AG09309 (cell line): ENCODE measurements at regions not wholly inside any gene's neighbourhood (a gene's known extent, or its start where the extent isn't known, plus 50 kb on each side); places are given as distances from the start of the nearest gene placed in this dataset.
A peak's percentile ranks its signal among the peaks of the same experiment; 100 is the strongest.

Experiments used
- DNase-seq: peaks from one replicate; pipeline ENCODE4 v3.0.0-alpha.2; 2010; ENCODE audit warnings: low read depth
- H3K4me3 ChIP-seq: 2 replicates; pipeline ENCODE4 v1.5.1; 2011; ENCODE audit warnings: mild to moderate bottlenecking, low read depth, low read length, moderate library complexity; ENCODE audit not compliant: control insufficient read depth
- TF ChIP-seq, protein P1 (sequence below): IDR thresholded peaks from 2 replicates; pipeline ENCODE4 v1.5.1; 2011; ENCODE audit warnings: mild to moderate bottlenecking, low read depth, low read length, inconsistent platforms; ENCODE audit not compliant: insufficient read depth, control insufficient read depth; ENCODE audit errors: missing control alignments

DNA sequence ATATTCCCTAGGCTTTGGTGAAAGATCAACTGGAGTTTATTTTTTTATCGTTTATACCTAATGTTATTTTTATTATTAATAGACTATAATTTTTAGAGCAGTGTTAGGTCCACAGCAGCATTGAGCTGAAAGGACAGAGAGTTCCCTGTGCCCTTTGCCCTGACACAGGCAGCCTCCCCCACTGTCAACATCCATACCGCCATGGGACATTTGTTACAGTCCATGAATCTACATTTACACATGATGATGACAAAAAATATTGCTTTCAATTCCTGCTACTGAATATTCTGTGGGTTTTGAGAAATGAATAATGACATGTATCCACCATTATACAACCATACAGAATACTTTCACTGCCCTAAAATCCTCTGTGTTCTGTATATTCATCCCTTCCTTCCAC is 1297.5 kb upstream of the SORCS1 start:
- no peak overlapping the region for H3K4me3 ChIP-seq
- DNase-seq: no peak
- TF ChIP-seq, protein P1, sequence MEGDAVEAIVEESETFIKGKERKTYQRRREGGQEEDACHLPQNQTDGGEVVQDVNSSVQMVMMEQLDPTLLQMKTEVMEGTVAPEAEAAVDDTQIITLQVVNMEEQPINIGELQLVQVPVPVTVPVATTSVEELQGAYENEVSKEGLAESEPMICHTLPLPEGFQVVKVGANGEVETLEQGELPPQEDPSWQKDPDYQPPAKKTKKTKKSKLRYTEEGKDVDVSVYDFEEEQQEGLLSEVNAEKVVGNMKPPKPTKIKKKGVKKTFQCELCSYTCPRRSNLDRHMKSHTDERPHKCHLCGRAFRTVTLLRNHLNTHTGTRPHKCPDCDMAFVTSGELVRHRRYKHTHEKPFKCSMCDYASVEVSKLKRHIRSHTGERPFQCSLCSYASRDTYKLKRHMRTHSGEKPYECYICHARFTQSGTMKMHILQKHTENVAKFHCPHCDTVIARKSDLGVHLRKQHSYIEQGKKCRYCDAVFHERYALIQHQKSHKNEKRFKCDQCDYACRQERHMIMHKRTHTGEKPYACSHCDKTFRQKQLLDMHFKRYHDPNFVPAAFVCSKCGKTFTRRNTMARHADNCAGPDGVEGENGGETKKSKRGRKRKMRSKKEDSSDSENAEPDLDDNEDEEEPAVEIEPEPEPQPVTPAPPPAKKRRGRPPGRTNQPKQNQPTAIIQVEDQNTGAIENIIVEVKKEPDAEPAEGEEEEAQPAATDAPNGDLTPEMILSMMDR: no peak

DNA sequence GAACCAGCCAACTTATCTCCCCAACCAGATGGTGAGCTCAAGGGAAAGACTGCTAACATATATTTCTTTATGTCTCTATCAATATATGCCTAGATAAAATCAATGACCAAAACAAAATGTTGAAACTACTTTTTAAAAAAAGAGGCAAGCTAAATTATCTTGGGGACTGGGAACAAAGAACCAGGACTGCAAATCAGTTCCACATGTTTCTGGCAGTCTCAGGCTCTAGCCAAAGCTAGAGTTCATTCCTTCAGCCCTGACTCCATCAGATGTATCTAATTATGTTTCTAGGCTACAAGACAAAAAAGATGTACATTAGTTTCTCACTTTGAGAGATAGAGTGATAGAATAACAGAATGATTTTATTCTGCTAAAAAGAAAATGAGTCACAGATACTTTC is 1290.3 kb upstream of the SORCS1 start:
- DNase-seq: peak; percentile 32
- no peak overlapping the region for H3K4me3 ChIP-seq
- TF ChIP-seq, protein P1: no peak

DNA sequence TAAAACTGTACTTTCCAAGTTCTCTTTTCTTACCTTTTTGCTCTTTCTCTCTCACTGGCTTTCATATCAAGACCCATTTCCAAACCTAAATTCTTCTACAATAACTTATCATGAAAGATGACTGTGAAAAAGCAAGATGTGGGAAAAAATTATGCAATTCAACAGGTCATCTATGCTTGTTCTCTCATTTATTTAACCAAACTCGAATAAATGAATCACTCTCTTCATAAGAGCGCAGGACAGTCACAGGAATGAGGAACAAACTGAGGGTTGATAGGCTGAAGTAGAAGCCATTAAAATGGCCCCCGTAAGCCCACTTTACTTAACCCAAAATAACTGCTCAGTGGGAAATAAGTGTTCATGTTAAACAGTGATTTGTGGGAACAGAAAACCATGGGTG is 1289.7 kb upstream of the SORCS1 start:
- H3K4me3 ChIP-seq: no peak overlapping the region
- TF ChIP-seq, protein P1: no peak
- peak; percentile 8 for DNase-seq

DNA sequence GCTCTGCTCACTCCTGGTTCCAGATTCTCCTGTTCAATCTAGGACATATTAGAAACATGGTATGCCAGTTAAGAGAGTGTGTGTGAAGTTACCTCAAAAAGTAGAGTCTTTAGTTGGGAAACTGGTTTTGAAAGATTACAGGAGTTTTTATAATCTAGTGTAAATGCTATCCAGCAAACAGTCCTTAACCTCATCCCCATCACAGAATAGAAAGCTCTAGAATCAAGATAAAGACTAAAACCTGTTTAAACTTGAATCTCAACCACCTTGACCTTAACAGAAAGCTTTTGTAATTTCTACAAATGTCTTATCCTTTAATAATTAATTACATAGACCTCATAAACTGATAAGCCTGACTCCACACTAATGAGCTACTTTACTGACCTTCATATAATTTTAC is 1288.7 kb upstream of the SORCS1 start:
- no peak for DNase-seq

DNA sequence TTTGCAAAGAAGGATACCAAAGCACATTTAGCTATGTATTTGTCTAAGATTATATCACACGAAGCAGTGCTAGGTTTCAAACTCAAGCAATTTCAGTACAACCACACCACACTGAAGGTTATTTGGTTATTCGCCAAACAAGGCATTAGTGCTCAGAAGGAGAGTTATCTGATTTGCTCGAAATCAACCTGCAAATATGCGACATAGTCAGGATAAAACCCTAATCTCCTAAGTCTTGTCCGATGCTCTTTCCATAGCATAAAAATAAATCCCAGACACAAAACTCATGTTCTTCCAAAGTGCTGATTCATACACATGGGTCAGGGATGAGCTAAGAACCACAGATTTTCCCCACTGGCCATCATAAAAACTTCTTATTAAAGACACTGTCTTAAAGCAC is 1288.0 kb upstream of the SORCS1 start:
- TF ChIP-seq, protein P1: no peak
- no peak overlapping the region for H3K4me3 ChIP-seq
- no peak for DNase-seq

More for the DNA sequence above, 1288.7 kb upstream of the SORCS1 start:
- TF ChIP-seq, protein P1: no peak
- H3K4me3 ChIP-seq: no peak overlapping the region

DNA sequence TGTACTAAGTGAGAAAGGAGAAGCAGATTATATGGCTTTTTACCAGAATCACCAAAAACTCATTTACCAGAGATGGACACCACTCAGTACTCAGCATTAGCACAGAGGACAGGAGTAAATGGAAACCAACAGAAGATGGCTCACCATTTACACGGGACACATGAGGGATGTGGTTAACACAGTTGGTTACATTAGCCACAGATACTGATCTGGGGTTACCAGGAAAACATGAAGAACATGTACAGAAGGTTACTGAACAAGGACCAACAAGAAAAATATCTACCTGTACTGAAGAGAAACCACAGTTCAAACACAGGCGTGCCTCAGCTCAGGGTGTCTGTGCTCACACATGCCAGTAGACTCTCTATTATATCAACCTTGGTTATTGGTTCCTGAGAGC is 1285.8 kb upstream of the SORCS1 start:
- TF ChIP-seq, protein P1: no peak
- no peak overlapping the region for H3K4me3 ChIP-seq
- DNase-seq: no peak

DNA sequence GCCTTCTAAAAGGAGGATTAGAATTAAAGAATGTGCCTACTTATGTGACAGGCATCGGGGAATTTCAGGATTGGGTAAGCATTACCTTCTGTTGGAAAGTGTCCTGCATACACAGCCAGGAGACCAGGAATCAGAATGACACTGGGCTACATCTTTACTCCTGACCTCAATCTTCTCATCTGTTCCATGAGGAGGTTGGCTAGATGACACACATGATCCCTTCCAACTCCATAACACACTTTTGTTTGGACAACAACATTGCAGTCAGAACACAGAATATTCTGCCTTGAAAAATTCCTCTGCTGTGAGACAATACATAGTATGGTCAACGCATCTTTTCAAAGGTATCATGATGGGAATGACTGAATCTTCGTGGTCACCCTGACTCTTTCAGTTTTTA is 1281.2 kb upstream of the SORCS1 start:
- no peak for DNase-seq
- no peak overlapping the region for H3K4me3 ChIP-seq
- TF ChIP-seq, protein P1: no peak
